ENCODE measurements at regions not wholly inside any gene's neighbourhood (a gene's known extent, or its start where the extent isn't known, plus 50 kb on each side); places are given as distances from the start of the nearest gene placed in this dataset.

GRCh38 chr20:58600756-58601155, 50.3 kb upstream of the STX16 start:
- no peak for DNase-seq
- H3K4me1 ChIP-seq (replicated peaks in 1 of 2): no peaks in the 10 kb centered on the region
- no peaks in the 10 kb centered on the region for H3K27me3 ChIP-seq
- H3K9me3 ChIP-seq (replicated peaks in 1 of 3): no peaks in the 10 kb centered on the region
- 86 to 89% (median 89%) methylated on average over 4 of the region's 4 CpGs for WGBS, 4 donors
- no peak overlapping the region for H3K4me3 ChIP-seq
- intact Hi-C loops (cut with DNase I): no loop called here
- no peaks in the 10 kb centered on the region for H3K36me3 ChIP-seq (replicated peaks in 1 of 2)
- no peak overlapping the region for H3K27ac ChIP-seq
- TF ChIP-seq CTCF (IDR thresholded peaks at IDR 0.05): no peak
- no peak for TF ChIP-seq POLR2A (IDR thresholded peaks at IDR 0.05)

- Histone ChIP-seq H3K4me1 (replicated peaks in 1 of 2) (no peaks in the 10 kb centered on the region), H3K27ac (no peak overlapping the region)
- intact Hi-C loops (cut with DNase I): no loop called here
Observed at GRCh38 chr20:58599966-58600365, 51.1 kb upstream of the STX16 start.

GRCh38 chr20:58598211-58599015, 52.7 kb upstream of the STX16 start:
- Histone ChIP-seq H3K27me3 (no peaks in the 10 kb centered on the region), H3K36me3 (replicated peaks in 1 of 2) (no peaks in the 10 kb centered on the region), H3K9me3 (replicated peaks in 1 of 3) (no peaks in the 10 kb centered on the region), H3K4me1 (replicated peaks in 1 of 2) (no peaks in the 10 kb centered on the region), H3K4me3 (no peak overlapping the region), H3K27ac (peak overlapping the region in 1 of 5 donors; percentile 20)
- peak in 6 of 7 donors; percentile 19 to 77 (median 56) for DNase-seq
- intact Hi-C loops (cut with DNase I): no loop called here
- 56 to 65% (median 62%) methylated on average over 6 of the region's 6 CpGs for WGBS, 4 donors
- TF ChIP-seq CTCF (IDR thresholded peaks at IDR 0.05): no peak
- TF ChIP-seq POLR2A (IDR thresholded peaks at IDR 0.05): no peak

More at GRCh38 chr20:58599966-58600365, 51.1 kb upstream of the STX16 start:
- no peak overlapping the region for H3K4me3 ChIP-seq
- TF ChIP-seq POLR2A (IDR thresholded peaks at IDR 0.05): no peak
- no peak for TF ChIP-seq CTCF (IDR thresholded peaks at IDR 0.05)
- 92 to 96% (median 94%) methylated on average over 9 to 10 of the region's 10 CpGs for WGBS, 4 donors
- DNase-seq: no peak
- H3K27me3 ChIP-seq: no peaks in the 10 kb centered on the region
- H3K9me3 ChIP-seq (replicated peaks in 1 of 3): no peaks in the 10 kb centered on the region
- H3K36me3 ChIP-seq (replicated peaks in 1 of 2): no peaks in the 10 kb centered on the region

- H3K27ac ChIP-seq: peak overlapping the region in 1 of 5 donors; percentile 21
- peak in 1 of 7 donors; percentile 58 for DNase-seq
Observed at GRCh38 chr20:58597249-58597891, 53.7 kb upstream of the STX16 start.

More at GRCh38 chr20:58597249-58597891, 53.7 kb upstream of the STX16 start:
- H3K4me3 ChIP-seq: no peak overlapping the region
- H3K36me3 ChIP-seq (replicated peaks in 1 of 2): no peaks in the 10 kb centered on the region
- no peak for TF ChIP-seq CTCF (IDR thresholded peaks at IDR 0.05)
- no peak for TF ChIP-seq POLR2A (IDR thresholded peaks at IDR 0.05)
- WGBS, 4 donors: 49 to 64% (median 55%) methylated on average over 18 of the region's 18 CpGs
- H3K4me1 ChIP-seq (replicated peaks in 1 of 2): no peaks in the 10 kb centered on the region
- no peaks in the 10 kb centered on the region for H3K27me3 ChIP-seq
- intact Hi-C loops (cut with DNase I): no loop called here
- H3K9me3 ChIP-seq (replicated peaks in 1 of 3): no peaks in the 10 kb centered on the region
